Hepatic stellate cell (primary cell): ENCODE measurements at regions not wholly inside any gene's neighbourhood (a gene's known extent, or its start where the extent isn't known, plus 50 kb on each side); places are given as distances from the start of the nearest gene placed in this dataset.

Experiments used
- DNase-seq: peaks from one replicate; pipeline ENCODE4 v3.0.0; 2011; ENCODE audit warnings: low spot score

- no peak for DNase-seq
Observed at GRCh38 chr18:78905334-78905733, 74.3 kb upstream of the SALL3 start.

GRCh38 chr18:78906066-78906465 is 73.6 kb upstream of the SALL3 start:
- DNase-seq = no peak

GRCh38 chr18:78908462-78909260 is 71.0 kb upstream of the SALL3 start:
- no peak for DNase-seq

GRCh38 chr18:78911751-78912283 is 67.8 kb upstream of the SALL3 start:
- DNase-seq = no peak

- DNase-seq = no peak
Observed at GRCh38 chr18:78912336-78912735, 67.3 kb upstream of the SALL3 start.

GRCh38 chr18:78912844-78913243 is 66.8 kb upstream of the SALL3 start:
- DNase-seq = no peak

GRCh38 chr18:78913395-78913794 is 66.2 kb upstream of the SALL3 start:
- DNase-seq = no peak

- no peak for DNase-seq
Observed at GRCh38 chr18:78913830-78914231, 65.8 kb upstream of the SALL3 start.

GRCh38 chr18:78914249-78914935 is 65.2 kb upstream of the SALL3 start:
- DNase-seq = no peak

GRCh38 chr18:78915446-78916008 is 64.1 kb upstream of the SALL3 start:
- DNase-seq = no peak

GRCh38 chr18:78918707-78919106 is 60.9 kb upstream of the SALL3 start:
- no peak for DNase-seq

- no peak for DNase-seq
Observed at GRCh38 chr18:78919956-78920355, 59.7 kb upstream of the SALL3 start.

GRCh38 chr18:78920456-78921138 is 59.0 kb upstream of the SALL3 start:
- DNase-seq = no peak

GRCh38 chr18:78922856-78923255 is 56.8 kb upstream of the SALL3 start:
- no peak for DNase-seq

GRCh38 chr18:78924301-78924700 is 55.3 kb upstream of the SALL3 start:
- DNase-seq = no peak

- DNase-seq = no peak
Observed at GRCh38 chr18:78924786-78925540, 54.7 kb upstream of the SALL3 start.

GRCh38 chr18:78925557-78926242 is 53.9 kb upstream of the SALL3 start:
- no peak for DNase-seq

- DNase-seq = no peak
Observed at GRCh38 chr18:78926243-78926615, 53.4 kb upstream of the SALL3 start.

GRCh38 chr18:78927156-78927555 is 52.5 kb upstream of the SALL3 start:
- DNase-seq = no peak

GRCh38 chr18:78927616-78928015 is 52.0 kb upstream of the SALL3 start:
- no peak for DNase-seq

GRCh38 chr18:78928076-78928475 is 51.5 kb upstream of the SALL3 start:
- DNase-seq = no peak
